LNCaP clone FGC (cell line): ENCODE measurements at regions not wholly inside any gene's neighbourhood (a gene's known extent, or its start where the extent isn't known, plus 50 kb on each side); places are given as distances from the start of the nearest gene placed in this dataset.

Experiments used
- DNase-seq: peaks from one replicate; pipeline ENCODE4 v3.0.0-alpha.2; 2011; ENCODE audit warnings: low read depth
- H3K4me3 ChIP-seq: 2 replicates; pipeline ENCODE4 v1.5.1; 2011; ENCODE audit warnings: mild to moderate bottlenecking, low read depth, low read length, control low read depth
- TF ChIP-seq, protein P1 (sequence below): IDR thresholded peaks from 2 replicates; pipeline ENCODE4 v1.5.1; 2012; ENCODE audit warnings: mild to moderate bottlenecking; ENCODE audit not compliant: control insufficient read depth, insufficient read depth; ENCODE audit errors: extremely low read depth

DNA sequence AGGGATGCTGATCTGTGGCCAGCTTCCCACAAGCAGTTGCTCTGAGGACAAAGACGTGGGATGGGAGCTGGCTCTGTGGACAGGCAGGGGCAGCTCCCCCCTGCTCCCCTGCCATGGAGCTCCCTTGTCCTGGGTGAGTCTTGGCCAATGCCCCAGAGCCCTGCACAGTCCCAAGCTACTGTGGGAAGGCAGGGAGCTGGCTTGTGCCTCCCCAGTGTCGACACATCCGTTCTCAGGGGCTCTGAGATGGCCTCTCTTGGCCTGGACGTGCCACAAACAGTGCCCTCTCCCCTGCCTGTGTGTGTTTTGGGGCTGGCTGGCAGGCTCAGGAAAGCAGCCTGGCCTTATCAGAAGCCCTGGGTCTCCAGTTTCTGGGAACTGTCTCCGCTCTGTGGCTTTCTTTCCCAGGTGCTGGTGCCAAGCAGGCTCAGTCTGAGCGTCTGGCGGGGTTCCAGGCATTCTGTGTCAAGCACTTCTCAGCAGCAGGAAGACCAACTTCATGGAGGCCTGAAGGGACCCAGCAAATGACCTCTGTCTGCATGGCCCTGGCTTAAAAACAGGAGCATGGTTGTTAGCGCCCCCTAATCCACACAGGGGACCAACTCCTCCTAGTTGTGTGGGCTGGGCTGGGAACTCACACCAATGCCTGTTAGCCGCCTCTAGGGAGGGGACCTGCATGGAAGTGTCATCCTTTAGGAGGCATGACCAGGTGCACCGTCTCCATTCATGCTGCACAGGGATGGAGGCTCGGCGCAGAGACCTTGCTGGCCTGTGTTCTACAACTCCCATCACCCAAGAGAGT lies 375.2 kb downstream of the RPS24 start:
- DNase-seq = peak; percentile 61
- TF ChIP-seq, protein P1, sequence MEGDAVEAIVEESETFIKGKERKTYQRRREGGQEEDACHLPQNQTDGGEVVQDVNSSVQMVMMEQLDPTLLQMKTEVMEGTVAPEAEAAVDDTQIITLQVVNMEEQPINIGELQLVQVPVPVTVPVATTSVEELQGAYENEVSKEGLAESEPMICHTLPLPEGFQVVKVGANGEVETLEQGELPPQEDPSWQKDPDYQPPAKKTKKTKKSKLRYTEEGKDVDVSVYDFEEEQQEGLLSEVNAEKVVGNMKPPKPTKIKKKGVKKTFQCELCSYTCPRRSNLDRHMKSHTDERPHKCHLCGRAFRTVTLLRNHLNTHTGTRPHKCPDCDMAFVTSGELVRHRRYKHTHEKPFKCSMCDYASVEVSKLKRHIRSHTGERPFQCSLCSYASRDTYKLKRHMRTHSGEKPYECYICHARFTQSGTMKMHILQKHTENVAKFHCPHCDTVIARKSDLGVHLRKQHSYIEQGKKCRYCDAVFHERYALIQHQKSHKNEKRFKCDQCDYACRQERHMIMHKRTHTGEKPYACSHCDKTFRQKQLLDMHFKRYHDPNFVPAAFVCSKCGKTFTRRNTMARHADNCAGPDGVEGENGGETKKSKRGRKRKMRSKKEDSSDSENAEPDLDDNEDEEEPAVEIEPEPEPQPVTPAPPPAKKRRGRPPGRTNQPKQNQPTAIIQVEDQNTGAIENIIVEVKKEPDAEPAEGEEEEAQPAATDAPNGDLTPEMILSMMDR = no peak
- no peak overlapping the region for H3K4me3 ChIP-seq

DNA sequence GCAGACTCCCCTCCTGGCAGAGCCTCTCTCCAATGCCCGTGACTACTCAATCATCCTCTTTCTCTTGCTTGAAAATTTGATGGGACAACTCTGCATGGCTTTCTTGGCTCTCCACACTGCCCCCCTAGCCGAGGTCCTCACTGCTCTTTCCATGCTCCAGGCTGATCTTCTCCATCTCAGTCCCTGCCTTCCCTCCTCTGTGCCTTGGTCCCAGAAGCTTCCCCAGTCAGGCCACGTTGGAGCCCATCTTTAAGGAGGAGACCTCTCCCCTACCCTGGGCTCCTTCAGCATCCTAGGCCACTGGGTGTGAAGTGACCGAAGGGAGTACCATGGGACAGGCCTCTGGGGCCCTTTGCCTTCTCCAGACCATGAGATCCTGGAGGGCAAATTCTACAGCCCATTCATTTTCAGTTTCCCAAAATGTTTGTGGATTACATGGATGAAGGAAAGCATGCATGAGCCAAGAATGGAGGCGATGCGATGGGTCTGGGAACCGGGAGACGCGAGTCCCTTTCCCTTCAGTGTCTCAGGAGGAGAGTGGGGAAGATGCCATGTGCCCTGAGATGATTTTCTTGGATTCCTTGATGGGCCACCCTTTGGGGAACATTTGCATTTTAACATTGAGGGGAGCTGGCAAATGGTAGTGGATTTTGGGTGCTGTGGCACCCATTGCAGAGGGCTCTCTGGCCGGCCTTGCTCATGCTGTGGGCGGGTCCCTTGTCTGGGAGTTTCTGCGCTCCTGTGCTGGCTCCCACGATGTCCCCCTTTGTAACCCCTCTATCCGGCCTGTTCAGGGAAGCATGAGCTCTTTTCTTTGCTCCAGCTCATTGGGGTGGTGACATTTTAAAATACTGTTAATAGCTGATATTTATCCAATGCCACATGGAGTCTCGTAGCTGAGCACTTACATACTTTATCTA lies 376.6 kb downstream of the RPS24 start:
- TF ChIP-seq, protein P1 = no peak
- H3K4me3 ChIP-seq = no peak overlapping the region
- no peak for DNase-seq

DNA sequence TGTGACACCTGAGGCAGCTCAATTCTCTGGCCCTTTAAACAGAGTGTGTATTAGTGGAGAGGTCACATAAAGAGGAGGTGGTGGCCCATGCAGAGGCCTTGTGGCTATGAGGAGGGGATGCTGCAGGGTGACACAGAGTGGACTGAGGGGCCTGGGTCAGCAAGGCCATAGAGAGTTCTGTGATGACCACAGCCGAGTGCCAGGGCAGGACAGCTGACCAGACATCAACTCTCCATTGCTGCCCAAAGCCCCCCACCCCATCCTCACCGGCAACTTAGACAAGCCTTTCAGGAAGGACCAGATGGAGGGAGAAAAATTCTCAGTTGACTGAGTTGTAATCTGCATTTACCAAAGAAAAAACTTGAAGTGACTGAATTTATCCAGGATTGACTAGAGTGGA lies 378.1 kb downstream of the RPS24 start:
- TF ChIP-seq, protein P1 = no peak
- H3K4me3 ChIP-seq = no peak overlapping the region
- no peak for DNase-seq

DNA sequence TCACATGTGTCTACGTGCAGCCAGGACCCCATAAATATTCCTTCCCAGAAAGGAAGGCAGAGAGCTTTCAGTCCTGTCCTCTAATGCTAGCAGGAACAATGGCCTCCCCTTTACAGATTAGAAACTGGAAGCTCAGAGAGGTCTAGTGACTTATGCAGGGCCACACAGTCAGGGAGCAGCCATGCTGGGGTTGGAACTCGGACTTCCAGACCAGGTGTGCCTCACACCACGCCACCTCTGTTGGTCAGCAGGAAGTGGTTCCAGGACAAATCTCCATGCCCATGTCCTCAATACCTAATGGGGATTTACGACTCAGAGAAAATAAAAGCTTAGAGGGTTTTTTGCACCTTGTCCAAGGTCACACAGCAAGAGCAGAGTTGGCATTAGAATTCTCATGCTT lies 378.9 kb downstream of the RPS24 start:
- DNase-seq = no peak
- H3K4me3 ChIP-seq = no peak overlapping the region
- TF ChIP-seq, protein P1 = no peak

DNA sequence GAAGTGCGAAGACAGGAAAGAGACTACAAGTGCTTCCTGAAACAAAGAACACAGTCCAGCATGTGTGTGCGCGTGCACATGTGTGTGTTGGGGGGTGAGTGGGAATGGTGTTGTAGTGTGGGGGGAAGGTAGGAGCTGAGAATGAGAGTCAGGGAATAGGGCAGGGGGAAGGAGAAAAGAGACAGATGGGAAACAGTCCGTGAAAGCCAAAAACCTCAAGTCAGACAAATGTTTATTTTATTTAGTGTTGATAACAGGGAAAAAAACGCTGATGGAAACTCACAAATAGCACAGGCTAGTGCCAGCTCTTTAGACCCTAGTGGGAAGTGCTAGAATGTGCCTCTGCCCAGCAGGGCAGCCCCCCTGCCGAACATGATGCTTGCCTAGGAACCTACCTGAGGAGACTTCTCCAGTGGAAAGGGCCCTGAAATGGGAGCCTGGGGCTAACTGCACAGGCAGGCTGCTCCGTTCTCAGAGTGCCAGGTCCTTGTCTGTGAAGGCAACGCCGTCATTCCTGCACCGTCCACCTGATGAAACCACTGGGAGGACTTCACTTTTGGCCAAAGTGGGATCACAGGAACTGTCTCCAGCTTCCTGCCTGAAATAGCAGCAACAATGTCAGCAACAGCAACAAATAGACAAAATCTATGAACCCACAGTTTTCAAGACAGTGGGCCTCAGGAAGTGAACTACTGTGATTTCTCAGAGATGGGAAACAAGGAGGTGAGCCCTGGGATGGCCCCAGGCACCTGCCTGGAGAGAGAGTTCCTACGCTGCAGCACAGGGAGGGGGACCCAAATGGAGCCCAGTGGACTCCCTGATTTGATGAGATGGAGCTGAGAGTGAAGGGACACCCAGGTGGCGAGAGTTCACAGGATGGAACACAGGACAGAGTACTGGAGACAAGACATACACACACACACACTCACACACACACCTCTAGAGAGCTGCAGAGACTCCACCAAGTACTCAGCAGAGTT lies 379.7 kb downstream of the RPS24 start:
- no peak overlapping the region for H3K4me3 ChIP-seq
- no peak for DNase-seq
- TF ChIP-seq, protein P1 = no peak

DNA sequence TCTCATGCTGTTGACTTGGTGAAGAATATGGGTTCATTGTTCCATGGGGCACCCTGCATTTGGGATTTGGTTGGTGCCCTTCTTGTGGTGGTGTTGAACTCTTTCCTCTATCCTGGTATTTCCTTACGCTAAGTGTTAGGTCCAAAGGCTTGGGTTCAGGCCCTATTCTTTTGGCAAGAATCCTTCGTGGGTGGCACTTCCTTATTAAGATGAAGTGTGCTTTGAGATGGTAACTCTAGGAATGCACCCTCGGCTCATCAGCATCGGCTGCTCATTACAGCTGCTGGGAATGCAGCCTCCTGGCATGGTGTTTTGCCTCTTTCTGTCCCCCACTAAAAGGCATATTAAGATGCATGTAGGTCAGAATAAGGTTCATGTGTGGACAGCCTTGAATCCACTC lies 380.7 kb downstream of the RPS24 start:
- no peak for DNase-seq
- TF ChIP-seq, protein P1 = no peak
- H3K4me3 ChIP-seq = no peak overlapping the region
